GM18520 (cell line): ENCODE measurements at regions not wholly inside any gene's neighbourhood (a gene's known extent, or its start where the extent isn't known, plus 50 kb on each side); places are given as distances from the start of the nearest gene placed in this dataset.

Source experiments
- ATAC-seq: cut with Tn5 transposase; IDR thresholded peaks from one replicate; pipeline ENCODE4 v1.9.1; 2021; ENCODE audit not compliant: unreplicated experiment

GRCh38 chr13:89650226-89650625 lies 1697.3 kb upstream of the MIR17HG start:
- no peak for ATAC-seq

- ATAC-seq: no peak
Observed at GRCh38 chr13:89660752-89661151, 1686.7 kb upstream of the MIR17HG start.

DNA sequence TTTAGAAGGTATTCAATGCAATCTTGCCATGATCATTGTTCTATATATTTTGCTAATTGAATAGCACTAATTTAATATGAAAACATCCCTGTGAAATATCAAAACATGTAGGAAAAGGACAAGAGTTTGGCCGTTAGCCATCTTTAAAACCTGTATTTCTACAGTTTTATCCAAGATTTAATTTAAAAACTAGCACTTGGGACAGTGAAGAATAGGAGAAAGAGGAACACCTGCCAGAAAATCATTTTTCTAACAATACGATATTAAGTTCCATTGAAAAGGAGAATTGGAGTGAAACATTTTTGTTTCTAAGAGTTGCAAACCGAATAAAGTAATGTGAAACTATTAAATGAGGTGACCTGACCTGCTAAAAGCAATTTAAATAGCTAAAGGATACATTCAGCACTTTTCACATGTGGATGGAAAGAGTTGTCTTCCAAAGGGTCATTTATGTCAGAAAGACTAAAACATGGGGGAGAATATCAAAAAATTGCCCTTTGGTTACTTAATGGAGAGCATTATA lies 1673.6 kb upstream of the MIR17HG start:
- no peak for ATAC-seq

- ATAC-seq: no peak
Observed at GRCh38 chr13:89678466-89679121, 1668.9 kb upstream of the MIR17HG start.

DNA sequence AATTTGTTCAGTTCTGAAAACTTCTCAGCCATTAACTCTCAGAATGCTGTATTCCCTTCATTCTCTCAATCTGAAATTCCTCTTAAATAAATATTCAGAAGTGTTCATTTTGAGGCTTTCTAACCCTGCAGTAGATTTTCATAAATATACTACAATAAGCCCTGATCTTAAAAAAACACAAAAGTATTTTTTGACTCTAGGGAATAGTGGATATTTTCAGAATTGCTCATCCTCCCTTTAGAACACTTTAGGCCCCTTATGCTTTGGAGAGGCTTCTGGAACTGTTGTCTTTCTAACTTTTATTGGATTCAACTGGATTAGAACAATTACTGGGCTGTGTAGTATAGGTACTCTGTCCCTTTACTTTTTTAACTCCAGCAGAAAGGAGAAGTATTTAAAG lies 1662.6 kb upstream of the MIR17HG start:
- no peak for ATAC-seq

- ATAC-seq: no peak
Observed at GRCh38 chr13:89686171-89686570, 1661.3 kb upstream of the MIR17HG start.

- no peak for ATAC-seq
Observed at GRCh38 chr13:89687066-89687465, 1660.4 kb upstream of the MIR17HG start.

- no peak for ATAC-seq
Observed at GRCh38 chr13:89688918-89689317, 1658.6 kb upstream of the MIR17HG start.

- ATAC-seq: no peak
Observed at GRCh38 chr13:89694451-89694850, 1653.0 kb upstream of the MIR17HG start.

GRCh38 chr13:89695343-89696257 lies 1651.9 kb upstream of the MIR17HG start:
- no peak for ATAC-seq

DNA sequence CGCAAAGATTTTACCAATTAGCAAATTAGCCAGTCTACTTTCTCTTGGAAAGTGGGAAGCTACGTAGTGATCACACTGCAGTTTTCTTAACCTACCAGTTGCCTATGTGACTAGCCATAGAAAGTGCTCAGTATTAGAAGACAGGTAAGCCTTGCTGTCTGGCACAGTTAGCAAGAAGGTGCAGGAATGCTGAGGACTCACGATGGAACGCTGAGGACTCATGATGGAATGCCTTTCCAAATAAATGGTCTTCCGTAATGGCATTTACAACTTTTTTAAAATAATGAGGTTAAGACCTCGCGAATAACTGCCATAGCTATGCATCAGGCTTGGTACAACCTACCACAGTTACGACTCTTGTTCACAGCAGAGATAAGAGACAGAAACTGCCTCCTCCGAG lies 1645.6 kb upstream of the MIR17HG start:
- no peak for ATAC-seq

DNA sequence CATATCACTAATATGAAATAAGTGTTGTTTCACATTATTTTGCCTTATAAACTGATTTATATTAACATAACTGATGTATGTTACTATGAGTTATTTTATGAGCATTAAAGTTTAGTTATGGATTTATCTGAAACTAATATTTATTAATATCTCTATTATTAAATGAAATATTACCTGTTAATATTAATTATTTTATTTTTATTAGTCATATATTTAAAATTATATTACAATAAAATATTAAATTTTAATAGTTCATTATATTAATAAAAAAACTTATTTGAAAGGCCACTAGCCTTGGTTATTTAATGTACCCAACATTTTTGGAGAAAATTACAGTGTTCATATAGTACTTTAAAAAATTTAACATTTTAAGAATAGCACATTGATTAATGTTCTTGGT lies 1643.4 kb upstream of the MIR17HG start:
- no peak for ATAC-seq

- ATAC-seq: no peak
Observed at GRCh38 chr13:89708013-89708412, 1639.5 kb upstream of the MIR17HG start.

DNA sequence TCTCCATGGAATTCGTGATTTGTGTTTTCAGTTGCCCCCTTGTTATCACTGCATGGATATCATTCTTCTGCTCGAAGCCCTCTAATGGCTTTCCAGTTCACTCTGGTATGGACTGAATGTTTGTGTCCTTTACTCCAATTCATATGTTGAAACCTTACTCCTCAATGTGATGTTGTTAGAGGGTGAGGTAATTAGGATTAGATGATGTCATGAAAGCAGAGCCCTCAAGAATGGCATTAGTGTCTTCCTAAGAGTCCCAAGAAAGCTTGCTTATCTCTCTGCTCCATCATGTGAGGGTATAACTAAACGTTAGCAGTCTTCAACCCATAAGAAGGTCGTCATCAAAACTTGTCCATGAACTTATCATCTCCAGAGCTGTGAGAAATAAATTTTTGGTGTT lies 1626.3 kb upstream of the MIR17HG start:
- no peak for ATAC-seq

DNA sequence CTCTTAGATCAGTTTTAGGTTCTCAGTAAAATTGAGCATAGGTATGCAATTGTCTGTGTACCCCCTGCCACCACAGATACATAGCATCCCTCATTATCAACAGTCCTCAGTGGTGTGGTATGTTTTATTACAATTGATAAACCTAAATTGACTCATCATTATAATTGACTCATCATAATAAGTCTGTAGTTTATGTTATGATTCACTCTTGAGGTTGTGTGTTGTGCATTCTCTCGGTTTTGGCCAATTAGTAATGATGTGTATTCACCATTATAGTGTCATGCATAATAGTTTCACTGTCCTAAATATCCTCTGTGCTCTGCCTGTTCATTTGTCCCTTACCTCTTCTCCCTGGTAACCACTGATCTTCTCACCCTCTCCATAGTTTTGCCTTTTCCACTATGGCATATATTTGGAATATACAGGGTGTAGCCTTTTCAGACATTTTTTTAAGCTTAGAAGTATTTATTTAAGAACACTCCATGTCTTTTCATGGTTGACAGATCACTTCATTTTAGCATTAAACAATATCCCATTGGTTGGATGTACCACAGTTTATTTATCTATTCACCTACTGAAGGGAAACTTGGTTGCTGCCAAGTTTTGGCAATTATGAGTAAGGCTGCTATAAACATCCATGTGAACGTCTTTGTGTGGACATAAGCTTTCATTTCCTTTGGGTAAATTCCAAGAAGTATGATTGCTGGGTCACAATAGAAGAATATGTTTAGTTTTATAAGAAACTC lies 1620.6 kb upstream of the MIR17HG start:
- ATAC-seq: no peak

DNA sequence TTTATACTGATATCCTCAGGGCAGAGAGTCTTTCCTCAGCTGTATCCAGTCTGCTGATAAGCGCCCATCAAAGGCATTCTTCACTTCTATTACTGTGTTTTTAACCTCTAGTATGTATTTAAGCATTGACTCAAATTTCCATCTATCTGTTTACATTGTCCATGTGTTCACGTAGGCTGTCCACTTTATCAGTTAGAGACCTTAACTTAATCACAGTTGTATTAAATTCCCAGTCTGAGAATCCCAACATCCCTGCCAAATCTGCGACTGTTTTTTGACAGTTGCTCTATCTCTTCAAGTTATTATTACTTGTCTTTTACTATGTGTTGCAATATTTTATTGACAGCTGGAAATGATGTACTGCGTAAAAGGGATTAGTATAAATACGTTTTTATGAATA lies 1613.7 kb upstream of the MIR17HG start:
- ATAC-seq: no peak

- ATAC-seq: no peak
Observed at GRCh38 chr13:89737051-89737450, 1610.4 kb upstream of the MIR17HG start.

- no peak for ATAC-seq
Observed at GRCh38 chr13:89738072-89738471, 1609.4 kb upstream of the MIR17HG start.

GRCh38 chr13:89740994-89741685 lies 1606.3 kb upstream of the MIR17HG start:
- ATAC-seq: no peak

DNA sequence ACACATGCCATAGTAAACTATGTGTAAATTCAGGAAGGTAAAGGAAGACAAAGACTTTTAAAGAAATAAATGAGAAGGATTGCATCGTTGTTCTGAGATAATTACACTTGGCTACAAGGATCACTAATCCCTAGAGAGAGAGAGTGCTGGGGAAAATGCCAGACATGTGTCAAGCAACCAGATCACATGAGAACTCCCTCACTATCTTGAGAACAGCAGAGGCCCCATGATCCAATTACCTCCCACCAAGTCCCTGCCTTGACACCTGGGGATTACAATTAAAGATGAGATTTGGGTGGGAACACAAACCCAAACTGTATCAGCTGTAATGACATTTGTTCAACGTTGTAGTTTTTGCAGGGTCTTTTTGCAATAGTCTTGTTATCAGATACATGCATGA lies 1600.9 kb upstream of the MIR17HG start:
- ATAC-seq: no peak

DNA sequence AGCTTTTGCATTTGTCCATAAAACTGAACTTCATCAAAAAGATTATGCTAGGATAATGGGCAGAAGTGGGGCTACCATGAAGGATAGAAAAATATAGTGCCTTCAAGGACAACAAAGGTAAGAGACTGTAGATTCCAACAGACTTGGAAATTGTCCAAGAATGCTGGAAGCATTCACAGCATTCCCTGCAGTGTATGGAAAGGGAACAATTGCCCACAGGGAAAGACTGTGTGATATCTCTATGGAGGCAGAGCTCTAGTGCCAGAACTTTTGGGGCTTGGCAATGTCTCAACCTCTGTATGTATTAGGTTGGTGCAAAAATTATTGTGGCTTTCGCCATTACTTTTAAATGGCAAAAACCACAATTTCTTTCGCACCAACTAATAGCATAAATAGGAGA lies 1598.8 kb upstream of the MIR17HG start:
- no peak for ATAC-seq
